HUDEP-2 (cell line): ENCODE measurements at regions not wholly inside any gene's neighbourhood (a gene's known extent, or its start where the extent isn't known, plus 50 kb on each side); places are given as distances from the start of the nearest gene placed in this dataset.
"Not testable (repeated sequence)": the region's sequence is repeated elsewhere in the genome, so short reads cannot be mapped to it uniquely, and the experiment has no call there.

Experiments
- DNase-seq, 76 experiments: peaks; one replicate each; lab custom pipeline; 2025; ENCODE audit not compliant: unreplicated experiment in 76 of 76; lab: John Stamatoyannopoulos, UW

DNA sequence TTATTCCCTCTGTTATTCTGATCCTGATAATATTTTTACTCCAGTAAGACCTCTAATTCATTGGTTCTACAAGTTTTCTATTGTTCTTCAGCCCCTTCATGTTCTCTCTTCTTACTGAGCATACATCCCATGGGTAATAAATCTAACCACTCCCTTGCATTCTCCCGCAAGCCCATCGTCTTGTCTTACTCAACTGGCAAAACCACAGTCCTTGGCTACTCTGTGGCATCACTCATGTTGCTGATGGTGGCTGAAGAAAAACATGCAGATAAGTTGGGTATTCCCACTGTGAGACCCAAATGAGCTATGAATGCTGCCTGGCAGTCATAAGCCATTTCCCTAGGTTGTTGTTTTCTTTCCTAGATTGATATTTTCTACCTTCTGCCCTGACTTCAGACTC is 402.2 kb upstream of the AADAT start:
- no peak for DNase-seq

DNA sequence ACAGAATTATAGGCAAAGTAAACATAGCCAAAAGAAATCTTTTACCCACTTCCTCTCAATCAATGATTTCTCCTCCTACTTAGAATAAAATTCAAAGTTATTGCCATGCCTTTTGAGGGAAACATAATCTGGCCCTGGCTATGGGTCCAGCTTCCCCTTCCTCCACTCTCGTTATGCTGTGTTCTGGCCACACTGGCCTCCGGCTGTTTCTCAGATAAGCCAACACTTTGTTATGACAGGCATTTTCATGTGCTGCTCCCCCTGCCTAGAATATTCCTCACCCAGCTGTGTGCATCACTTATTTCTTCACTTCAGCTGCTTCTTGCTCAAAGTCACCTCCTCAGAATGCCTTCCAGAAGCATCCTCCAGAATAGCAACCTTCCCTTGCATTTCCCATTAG is 386.6 kb upstream of the AADAT start:
- DNase-seq = no peak

DNA sequence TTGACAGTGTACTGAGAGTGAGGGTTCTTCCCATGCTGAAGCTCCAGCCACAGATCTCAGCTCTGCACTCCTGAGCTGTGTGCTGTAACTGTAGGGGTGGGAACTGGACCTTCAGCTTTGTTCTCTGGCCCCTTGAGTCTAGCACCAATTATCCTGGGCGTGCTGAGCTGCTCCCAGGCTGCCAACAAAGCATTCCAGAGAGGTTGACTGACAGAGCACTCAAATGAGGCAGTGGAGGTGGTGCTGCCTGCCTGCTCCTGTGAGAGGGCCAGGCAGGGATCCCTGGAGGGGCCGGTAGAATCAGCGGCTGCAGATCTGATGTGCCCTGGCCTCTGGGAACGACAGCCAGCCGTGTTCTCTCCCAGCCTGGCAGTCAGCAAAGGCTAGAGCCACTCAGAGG is 375.7 kb upstream of the AADAT start:
- no peak for DNase-seq

DNA sequence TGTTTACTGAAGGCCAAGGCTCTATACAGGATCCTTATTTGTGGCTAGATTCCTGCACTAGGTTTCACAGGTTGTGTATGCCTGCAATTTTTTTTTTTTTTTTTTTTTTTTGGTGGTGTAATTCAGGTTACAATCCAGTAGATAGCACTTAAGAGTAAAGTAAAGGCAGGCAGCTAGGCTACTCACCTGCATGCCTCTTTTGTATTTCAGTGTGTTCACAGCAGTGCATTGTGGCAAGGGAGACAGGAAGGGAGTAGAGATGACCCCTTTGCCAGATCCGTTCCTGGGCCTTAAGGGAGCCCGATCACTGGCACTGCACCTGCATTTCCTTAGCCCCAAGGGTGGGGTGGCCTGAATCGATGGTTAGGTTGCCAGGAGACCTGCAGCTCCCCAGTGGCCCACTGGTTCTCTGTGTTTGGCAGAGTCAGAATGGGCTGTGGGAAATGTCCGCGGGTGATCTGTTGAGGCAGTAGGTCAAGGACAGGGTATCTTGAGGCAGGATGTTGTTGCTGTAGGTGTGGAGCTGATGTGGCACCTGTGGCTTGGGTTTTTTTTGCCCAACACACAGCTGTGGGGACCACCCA is 374.9 kb upstream of the AADAT start:
- DNase-seq = no peak

DNA sequence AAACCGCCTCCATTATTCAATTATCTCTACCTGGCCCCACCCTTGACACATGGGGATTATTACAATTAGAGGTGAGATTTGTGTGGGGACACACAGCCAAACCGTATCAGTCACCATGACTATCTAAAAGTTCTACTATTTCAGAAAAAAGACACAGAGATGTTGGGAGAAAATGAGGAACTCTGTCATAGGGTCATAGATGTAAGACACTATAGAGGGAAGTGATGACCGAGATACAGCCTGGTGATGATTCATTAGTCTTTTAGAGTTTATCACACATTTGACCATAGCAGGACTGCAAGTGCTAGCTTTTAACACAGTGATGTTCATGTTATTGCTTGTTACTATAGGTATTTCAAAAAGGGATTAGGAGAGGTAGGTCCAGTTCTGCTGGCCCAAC is 357.0 kb upstream of the AADAT start:
- DNase-seq = no peak

DNA sequence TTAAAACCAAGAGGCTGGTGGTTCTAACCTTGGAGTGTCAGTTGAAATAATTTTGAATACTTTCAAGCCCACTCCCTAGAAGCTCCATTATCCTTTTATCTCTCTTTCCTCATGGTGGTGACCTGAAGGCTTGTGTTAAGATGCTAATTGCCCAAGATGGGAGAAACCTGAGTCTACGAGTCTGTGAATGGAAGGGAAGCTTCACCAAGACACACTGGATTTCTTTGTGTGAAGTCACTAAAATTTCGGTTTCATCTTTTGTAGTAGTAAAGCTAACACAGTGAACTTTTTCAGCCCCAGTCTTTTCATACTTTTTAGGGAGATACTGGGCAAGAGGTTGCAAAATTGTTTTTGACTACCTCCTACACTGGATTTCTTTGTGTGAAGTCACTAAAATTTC is 351.4 kb upstream of the AADAT start:
- not testable (repeated sequence) for DNase-seq

DNA sequence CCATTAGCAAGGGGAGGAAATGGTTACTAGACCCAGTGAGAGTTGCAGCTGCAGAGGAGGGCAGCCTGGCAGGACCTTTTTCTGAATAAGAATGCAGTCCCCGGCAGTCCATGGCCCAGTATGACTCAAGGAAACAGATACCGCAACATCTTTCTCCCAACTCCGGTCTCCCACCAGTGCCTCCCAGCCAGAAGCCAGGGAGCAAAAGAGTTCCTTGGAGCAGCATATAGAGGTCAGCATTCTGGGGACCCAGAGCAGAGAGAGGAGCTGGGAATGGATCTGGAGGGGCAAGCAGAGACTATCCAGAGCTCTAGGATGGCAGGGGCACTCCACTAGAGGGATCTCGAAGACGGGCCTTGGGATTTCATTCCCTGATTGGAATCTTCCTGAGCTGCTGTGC is 339.2 kb upstream of the AADAT start:
- no peak for DNase-seq

DNA sequence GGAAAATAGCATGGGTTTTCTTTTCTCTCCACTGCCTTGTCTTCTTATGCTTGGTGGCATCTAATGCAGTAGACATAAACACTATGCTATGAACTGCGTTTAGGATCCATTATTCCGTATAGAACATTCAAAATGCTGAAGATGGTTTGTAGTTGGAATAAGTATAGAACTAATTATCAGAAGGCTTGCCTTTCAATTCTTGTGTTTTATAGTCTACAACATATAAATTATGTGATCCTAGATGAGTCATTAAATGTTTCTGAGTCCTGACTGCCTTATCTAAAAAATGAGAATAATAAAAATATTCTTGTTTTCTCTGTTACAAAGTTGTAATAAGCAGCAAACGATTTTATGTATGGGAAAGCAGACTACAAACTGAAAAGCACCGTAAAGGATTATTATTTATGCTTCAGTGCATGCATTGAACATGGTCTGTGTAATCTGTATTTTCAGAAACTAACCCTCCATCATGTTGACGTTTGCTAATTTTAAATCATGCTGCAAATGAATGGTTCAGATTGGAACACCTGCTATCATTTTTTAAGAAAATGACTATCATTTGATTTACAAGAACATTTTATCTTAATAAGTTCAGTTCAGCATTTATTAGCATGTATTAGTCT is 335.9 kb upstream of the AADAT start:
- DNase-seq = no peak

DNA sequence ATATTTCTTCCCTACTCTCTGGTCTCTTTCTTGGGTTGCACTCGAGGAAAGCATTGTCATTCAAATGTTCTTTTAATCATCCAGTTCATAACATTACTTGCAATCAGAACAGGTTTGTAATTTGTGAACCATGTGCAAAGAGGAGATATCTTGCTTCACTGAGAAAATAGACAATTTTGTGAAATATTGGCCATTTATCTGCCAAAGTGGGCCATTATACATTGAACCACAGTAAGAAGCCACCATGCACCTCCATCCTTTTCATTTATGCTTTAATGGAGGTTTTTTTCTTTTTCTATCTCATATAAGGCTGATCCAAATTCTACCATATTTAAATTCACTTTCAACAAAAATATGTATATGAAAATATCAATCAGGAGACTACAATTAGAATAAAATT is 335.3 kb upstream of the AADAT start:
- DNase-seq = no peak

DNA sequence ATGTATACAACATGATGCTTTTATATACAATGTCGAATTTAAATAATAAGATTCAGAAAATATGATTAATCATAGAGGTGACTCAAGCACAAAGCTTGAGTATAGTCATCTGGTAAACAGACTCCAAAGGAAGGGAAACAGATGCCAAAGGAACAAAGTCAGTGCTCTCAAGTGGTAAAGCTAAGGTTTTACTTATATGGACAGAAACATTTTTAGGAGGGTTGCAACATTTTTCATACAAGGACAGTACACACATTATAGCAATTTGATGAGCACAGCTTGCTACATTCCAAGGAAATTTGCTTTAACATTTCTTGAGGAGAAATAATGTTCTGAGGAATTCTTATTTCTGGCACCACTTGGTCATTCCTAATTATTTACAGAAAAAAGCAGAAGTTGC is 333.4 kb upstream of the AADAT start:
- no peak for DNase-seq

DNA sequence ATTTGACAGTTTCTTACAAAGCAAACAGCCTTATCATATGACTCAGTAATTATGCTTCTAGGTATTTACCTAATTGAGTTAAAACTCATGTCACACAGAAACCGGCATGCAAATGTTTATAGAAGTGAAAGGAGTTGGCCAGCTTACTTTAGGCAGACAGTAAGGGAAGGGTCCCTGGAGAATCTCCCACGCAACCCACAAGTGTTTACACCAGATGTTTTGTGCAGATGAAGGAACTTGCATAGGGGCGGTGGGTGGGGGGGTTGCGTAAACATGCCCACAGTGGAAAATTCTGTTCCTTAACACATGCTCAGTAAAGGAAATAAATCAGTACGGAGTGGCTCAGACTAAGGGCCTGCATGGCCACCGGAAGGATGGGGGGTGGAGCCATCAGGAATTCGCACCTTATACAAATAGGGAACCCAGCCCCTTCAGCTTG is 330.5 kb upstream of the AADAT start:
- DNase-seq = peak in 1 of 76 experiments; percentile 8

DNA sequence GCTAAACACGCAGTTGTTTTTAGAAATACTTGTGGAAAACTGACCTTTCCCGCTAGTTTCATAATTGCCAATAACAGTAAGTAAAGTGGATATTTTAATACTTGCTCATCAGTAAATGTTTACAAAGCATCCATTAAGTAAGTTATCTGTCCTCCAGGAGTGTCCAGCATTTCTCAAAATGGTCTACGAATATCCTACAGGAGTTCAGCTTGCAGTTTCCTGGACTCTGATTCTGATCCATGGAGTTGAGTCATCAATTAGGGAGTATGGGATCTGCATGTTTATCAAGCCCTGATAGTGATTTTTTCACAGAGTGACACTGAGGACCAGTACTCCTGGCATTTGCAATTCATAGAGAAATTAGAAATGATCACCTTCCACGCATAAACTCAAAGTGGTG is 325.2 kb upstream of the AADAT start:
- DNase-seq = no peak

DNA sequence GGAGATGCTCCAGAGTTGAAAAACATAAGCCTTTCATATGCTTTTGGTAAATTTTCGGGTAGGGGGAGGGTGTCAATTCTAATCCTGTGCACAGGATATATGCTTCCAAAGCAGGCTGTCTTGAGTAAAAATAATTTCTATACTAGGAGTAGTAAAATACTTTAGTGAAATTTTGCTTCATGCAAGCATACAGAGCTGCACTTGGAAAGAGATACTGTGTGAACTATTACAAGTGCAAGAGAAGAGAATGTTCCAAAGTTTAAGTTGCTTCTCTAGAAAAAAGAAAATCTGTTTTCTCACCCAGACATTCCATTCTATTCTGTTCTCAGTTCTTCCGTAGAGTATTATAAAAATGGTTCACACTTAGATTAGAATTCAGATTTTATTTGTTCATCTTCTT is 324.6 kb upstream of the AADAT start:
- no peak for DNase-seq

DNA sequence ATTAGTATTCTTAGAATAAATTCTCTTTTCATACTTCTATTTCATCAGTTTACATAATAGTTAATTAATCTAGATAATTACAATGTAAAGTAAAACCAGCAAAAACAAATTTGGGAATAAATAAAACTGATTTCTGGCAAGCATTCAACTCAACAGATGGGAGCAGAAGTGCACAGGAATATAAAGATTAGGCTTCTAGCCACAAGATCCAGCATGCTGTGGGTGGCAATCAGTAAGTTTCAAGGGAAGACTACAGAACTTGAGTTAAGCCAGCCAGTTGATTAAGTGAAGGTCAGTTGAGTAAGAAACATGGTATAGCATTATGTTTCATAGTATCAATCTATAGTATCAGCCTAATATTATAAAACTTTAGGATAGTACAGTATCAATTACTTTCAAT is 324.2 kb upstream of the AADAT start:
- DNase-seq = no peak

DNA sequence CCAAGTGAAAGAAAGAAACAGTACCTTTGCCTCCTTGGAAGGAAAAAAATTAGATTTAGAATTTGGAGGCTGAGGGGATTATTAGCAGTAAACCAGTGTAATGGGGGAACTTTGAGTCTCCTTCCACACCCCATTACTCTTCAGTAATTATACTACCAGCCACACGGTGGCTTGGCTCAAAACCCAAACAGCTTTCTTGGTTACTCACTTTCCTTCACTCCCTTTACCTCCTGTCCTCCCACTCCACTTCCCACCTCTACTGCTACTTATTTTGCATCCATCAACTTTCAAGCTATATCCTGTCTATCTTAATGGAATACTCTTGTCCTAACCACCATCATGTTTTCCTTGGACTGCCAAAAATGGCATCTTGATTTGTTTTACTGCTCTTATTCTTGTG is 310.6 kb upstream of the AADAT start:
- no peak for DNase-seq

DNA sequence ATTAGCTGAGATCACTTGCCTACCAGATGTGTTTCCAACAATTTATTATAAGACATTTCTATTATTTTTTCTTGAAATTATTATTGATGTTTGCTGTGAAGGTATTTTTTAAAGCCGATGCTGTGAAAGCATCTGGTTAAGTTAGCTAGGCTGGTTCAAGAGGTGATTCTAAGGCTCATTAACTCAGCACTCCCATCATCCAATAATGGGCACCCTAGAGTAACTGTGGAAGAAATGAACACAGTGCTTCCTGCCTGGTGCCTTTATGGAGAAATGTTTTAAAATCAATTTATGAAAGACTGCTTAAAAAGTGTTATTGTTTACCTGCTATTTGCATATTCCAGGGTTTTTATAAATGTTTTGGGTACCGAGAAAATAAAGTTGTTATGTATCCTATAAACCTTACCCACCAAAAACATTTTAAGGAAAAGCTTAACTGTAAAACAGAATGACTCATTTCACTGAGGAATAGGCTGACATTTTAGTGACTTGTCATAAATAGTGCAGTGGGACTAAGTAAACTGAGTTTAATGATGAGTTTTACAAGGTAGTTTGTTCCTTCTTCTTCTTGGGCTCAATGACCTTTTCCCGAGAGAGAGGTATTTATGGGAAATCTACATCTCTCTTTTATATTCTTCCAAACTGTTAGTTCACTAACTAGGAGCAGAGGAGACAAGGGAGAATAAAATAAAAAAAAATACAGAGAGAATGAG is 310.0 kb upstream of the AADAT start:
- no peak for DNase-seq

DNA sequence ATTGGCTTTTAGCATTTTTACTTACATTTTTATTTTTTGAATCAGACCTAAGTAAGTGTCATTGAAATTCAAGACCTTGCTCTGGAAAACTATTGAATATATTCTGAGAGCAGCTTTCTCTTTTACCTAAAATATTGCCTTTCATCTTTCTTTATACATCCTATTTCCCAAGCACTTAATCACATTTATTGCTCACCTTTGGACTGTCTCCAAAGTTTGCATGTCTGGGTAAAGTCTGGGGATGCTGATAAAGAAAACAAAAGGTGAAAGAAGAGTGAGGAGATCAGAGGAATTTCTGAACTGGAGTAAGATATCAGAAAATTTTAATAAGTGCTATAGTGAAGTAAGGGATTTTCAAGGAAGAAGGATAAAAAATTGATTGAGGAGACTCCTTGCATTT is 308.5 kb upstream of the AADAT start:
- no peak for DNase-seq

DNA sequence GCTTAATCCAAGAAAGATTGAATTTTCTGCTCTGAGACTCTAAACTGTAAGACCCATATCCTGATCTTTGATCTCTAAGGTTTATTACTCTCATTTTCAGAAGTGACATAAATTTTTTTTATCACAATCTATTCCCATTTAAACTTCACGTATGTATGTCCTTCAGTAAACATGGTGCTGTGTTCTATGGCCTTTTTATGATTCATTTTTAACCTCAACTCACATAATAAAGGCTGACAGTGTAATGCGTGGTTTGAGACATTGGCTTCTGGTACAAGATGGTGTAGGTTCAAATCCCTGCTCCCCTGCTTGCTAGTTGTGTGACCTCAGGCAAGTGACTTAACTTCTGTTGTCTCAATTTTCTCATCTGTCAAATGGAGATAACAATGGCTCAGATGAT is 306.0 kb upstream of the AADAT start:
- no peak for DNase-seq

DNA sequence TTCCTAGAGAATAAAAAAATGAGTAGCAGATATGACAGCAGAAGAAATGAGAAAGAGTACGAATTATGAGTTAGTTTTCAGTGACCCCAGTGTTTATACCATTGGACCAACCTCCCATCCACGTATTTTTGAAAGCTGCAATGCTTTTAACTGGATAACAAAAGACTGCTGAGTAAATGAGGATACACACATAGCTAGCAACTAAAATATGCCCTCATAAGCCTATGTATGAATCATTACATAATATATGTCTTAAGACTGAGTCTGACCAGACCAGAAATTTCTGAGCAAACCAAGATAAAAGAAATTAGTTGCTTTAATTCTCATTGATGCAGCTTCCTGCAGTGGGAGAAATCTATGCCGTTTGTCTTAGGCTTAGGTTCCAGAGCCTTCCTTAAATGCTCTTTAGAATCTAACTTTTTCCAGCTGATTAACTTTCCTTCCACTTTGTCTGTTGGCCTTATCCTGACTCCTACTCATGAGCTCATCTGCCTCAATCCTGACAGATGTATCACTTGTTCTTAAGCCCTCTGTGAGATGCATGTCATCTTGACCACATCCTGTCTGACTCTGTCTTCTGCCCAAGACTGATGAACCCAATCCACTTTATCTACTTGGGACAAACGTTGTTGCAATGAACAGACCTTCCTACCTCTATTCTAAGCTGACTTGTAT is 301.4 kb upstream of the AADAT start:
- DNase-seq = peak in 13 of 76 experiments; percentile 1 to 80 (median 49)

DNA sequence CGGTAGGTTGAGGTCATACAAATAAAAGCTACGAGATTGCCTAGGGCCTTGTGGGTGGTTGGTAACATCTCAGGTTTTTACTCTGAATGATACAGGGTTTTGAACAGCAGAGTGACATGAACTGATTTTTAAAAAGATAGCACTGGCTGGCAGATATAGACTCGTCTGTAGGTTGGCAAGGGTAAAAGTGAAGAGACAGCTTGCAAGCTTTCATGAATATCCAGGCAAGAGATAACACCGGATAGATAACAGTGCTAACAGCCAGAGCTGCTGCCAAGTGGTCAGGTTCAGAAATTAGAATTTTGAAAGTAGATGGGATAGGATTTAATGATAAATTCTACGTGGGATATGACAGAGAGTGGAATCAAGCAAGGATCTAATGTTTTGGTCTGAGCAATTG is 299.7 kb upstream of the AADAT start:
- no peak for DNase-seq

DNA sequence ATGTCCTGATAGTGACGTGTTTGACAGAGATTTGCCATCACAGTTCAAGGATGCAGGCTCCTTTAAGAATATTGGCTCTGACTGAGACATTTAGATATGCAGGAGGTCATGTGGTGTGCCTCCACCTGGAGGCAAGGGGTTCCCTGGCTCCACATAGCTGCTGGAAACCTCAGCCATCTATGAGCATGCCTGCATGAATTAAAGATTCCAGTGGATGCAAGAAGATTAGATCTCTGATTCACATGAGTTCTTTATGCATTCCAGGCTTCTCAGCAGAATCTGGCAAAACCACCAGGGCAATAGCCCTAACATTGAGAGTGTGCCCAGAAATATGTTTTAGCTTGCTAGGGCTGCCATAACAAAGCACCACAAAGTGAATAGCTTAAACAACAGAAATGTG is 298.5 kb upstream of the AADAT start:
- DNase-seq = no peak

DNA sequence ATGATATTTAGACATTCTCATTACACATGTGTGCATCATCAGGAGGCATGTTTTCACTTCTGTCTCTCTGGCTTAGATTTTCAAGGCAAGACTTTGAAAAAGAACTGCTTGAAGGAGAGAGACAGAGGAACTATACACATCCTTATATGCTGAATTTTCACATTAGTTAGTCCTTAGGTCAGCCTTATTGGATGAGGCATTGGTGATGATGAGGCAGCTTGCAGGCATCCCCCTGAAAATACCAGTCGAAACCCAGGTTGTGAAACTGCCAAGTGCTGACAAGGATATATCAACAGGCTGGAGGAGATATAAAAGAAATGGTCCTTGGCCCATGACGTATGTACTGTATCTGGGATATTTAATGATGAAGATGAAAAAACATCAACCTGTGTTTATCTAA is 297.2 kb upstream of the AADAT start:
- DNase-seq = no peak
